GM12891 (cell line): ENCODE measurements at regions not wholly inside any gene's neighbourhood (a gene's known extent, or its start where the extent isn't known, plus 50 kb on each side); places are given as distances from the start of the nearest gene placed in this dataset.

Experiments
- POU2F2 ChIP-seq: IDR thresholded peaks from 2 replicates; pipeline ENCODE4 v1.6.1; 2011; ENCODE audit warnings: low read depth, mild to moderate bottlenecking, control low read depth, low read length, moderate library complexity
- TAF1 ChIP-seq: IDR thresholded peaks from 2 replicates; pipeline ENCODE4 v1.6.1; 2011; ENCODE audit warnings: low read depth, low read length, control low read depth

DNA sequence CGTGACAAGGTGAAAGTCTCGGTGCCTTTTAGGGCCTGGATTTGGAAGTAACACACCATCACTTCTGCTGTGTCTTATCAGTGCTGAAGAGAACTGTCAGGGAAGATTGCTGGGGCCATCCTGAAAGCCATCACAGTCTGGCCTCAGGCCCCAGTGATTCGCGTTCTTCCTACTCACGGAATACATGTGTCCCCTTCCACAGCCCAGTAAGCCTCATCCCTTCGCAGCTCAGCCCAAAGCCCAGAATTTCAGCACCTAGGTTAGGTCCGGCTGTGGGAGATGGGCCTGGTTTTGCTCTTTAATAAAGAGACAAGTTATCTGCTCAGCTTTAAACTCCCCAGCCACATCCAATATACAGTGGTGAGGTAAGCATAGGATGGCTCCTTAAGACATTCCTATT is 113.0 kb upstream of the SPACA7 start:
- TF ChIP-seq TAF1 (no peak), POU2F2 (no peak)
